Esophagus squamous epithelium (tissue), 5 donors: ENCODE measurements at regions not wholly inside any gene's neighbourhood (a gene's known extent, or its start where the extent isn't known, plus 50 kb on each side); places are given as distances from the start of the nearest gene placed in this dataset.
A peak's percentile ranks its signal among the peaks of the same experiment; 100 is the strongest.

Experiments
- DNase-seq: peaks from one replicate; lab custom pipeline; 2025; lab: John Stamatoyannopoulos, UW
- H3K27ac ChIP-seq, 4 donors: fragments of 200-600 bp; sonication (generic); one replicate each; pipeline ENCODE4 v1.5.1; 2016 to 2019; ENCODE audit warnings: mild to moderate bottlenecking in 1 of 4
- H3K27me3 ChIP-seq, 4 donors: fragments of 200-600 bp; sonication (generic); 1 replicate in 3 of 4; 2 replicates in 1 of 4; pipeline versions ENCODE4 v1.5.1 to v1.6.0; 2017 to 2021; ENCODE audit warnings: antibody characterized with exemption in 1 of 4
- H3K36me3 ChIP-seq, 3 donors: fragments of 200-600 bp; sonication (generic); one replicate each; pipeline ENCODE4 v1.5.1; 2016 to 2019
- H3K4me1 ChIP-seq, 3 donors: fragments of 200-600 bp; sonication (generic); one replicate each; pipeline ENCODE4 v1.5.1; 2017 to 2019
- H3K4me3 ChIP-seq, 4 donors: fragments of 200-600 bp; sonication (generic); 1 replicate in 3 of 4; 2 replicates in 1 of 4; pipeline ENCODE4 v1.5.1; 2016 to 2019; ENCODE audit warnings: mild to moderate bottlenecking in 2 of 4, moderate library complexity in 1 of 4
- H3K9me3 ChIP-seq, 3 donors: fragments of 200-600 bp; sonication (generic); one replicate each; pipeline ENCODE4 v1.5.1; 2016 to 2019
- POLR2A ChIP-seq, 4 donors: fragments of 450-650 bp; IDR thresholded peaks; one replicate each; pipeline ENCODE4 v1.6.1; 2017; ENCODE audit warnings: antibody characterized with exemption in 4 of 4, mild to moderate bottlenecking in 4 of 4, moderate library complexity in 3 of 4
- WGBS, 2 donors: methylation state at CpG; one replicate each; pipeline ENCODE4 v1.1.5; 2018; 5-methylcytosine and 5-hydroxymethylcytosine counted together
- intact Hi-C: fragments of 100-400 bp; cut with DNase I; formaldehyde crosslinking; loops from one replicate; pipeline ENCODE4 v1.15.0; 2022
- TF ChIP-seq, protein P1 (sequence below), 6 experiments: fragments of 450-650 bp in 4 of 6; fragments of 200-600 bp in 2 of 6; sonication (generic) in 2 of 6; IDR thresholded peaks; one replicate each; pipeline ENCODE4 v1.5.1; 2016 to 2019; ENCODE audit warnings: antibody characterized with exemption in 6 of 6, mild to moderate bottlenecking in 4 of 6, moderate library complexity in 4 of 6
- donor health status: DM: yes; HTN: yes; CAD: no.

- H3K4me1 ChIP-seq: peaks cover 6 to 33% (median 17%) of the 10 kb centered on the region in 3 donors
- H3K4me3 ChIP-seq: no peak overlapping the region
- no peaks in the 10 kb centered on the region for H3K36me3 ChIP-seq
- intact Hi-C loops: no loop called here
- no peaks in the 10 kb centered on the region for H3K9me3 ChIP-seq
- no peak for TF ChIP-seq POLR2A (IDR thresholded peaks at IDR 0.05)
- TF ChIP-seq, protein P1, sequence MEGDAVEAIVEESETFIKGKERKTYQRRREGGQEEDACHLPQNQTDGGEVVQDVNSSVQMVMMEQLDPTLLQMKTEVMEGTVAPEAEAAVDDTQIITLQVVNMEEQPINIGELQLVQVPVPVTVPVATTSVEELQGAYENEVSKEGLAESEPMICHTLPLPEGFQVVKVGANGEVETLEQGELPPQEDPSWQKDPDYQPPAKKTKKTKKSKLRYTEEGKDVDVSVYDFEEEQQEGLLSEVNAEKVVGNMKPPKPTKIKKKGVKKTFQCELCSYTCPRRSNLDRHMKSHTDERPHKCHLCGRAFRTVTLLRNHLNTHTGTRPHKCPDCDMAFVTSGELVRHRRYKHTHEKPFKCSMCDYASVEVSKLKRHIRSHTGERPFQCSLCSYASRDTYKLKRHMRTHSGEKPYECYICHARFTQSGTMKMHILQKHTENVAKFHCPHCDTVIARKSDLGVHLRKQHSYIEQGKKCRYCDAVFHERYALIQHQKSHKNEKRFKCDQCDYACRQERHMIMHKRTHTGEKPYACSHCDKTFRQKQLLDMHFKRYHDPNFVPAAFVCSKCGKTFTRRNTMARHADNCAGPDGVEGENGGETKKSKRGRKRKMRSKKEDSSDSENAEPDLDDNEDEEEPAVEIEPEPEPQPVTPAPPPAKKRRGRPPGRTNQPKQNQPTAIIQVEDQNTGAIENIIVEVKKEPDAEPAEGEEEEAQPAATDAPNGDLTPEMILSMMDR (IDR thresholded peaks at IDR 0.05): no peak
- WGBS, 2 donors: 55 to 90% methylated on average over 5 of the region's 5 CpGs
- no peak overlapping the region for H3K27ac ChIP-seq
- no peaks in the 10 kb centered on the region for H3K27me3 ChIP-seq
- DNase-seq: no peak
Observed at GRCh38 chr17:55580596-55581133, 69.4 kb upstream of the SMIM36 start.

DNA sequence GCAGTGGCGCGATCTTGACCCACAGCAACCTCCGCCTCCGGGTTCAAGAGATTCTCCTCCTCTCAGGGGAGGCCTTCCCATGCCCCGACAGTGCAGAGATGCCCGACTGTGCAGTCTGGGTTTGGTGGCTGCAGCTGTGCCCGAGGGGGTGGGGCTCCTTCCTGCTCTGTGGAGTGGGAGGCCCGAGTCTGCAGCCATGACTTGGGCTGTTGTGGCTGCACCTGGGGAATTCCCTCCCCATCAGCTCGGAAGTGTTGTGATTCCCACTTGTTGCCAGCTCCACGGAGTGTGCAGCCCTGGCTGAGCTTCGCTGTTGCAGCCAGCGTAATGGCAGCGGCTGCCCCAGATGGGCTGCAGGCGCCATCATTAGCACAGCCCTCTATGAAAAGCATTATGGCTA lies 66.4 kb upstream of the SMIM36 start:
- 45 to 86% methylated on average over 5 of the region's 14 CpGs for WGBS, 2 donors

GRCh38 chr17:55576996-55577586 lies 65.8 kb upstream of the SMIM36 start:
- no peaks in the 10 kb centered on the region for H3K36me3 ChIP-seq
- 14 to 29% methylated on average over 9 of the region's 9 CpGs for WGBS, 2 donors
- H3K27me3 ChIP-seq: no peaks in the 10 kb centered on the region
- H3K4me3 ChIP-seq: peak overlapping the region in 3 of 4 donors; percentile 14 to 57 (median 27)
- peaks cover 0 to 20% (median 12%) of the 10 kb centered on the region in 3 donors for H3K4me1 ChIP-seq
- no peak for DNase-seq
- H3K27ac ChIP-seq: peak overlapping the region; percentile 51 to 87 (median 80)
- intact Hi-C loops: no loop called here
- H3K9me3 ChIP-seq: no peaks in the 10 kb centered on the region
- TF ChIP-seq, protein P1 (IDR thresholded peaks at IDR 0.05): no peak
- TF ChIP-seq POLR2A (IDR thresholded peaks at IDR 0.05): no peak

More for the DNA sequence above, 66.4 kb upstream of the SMIM36 start:
- Histone ChIP-seq H3K27me3 (no peaks in the 10 kb centered on the region), H3K27ac (peak overlapping the region in 3 of 4 donors; percentile 76 to 87 (median 84)), H3K36me3 (no peaks in the 10 kb centered on the region), H3K4me3 (peak overlapping the region in 3 of 4 donors; percentile 14 to 57 (median 27)), H3K9me3 (no peaks in the 10 kb centered on the region), H3K4me1 (peaks cover 0 to 20% (median 12%) of the 10 kb centered on the region in 3 donors)
- DNase-seq: no peak
- no peak for TF ChIP-seq POLR2A (IDR thresholded peaks at IDR 0.05)
- TF ChIP-seq, protein P1 (IDR thresholded peaks at IDR 0.05): no peak
- intact Hi-C loops: no loop called here

GRCh38 chr17:55576237-55576995 lies 65.2 kb upstream of the SMIM36 start:
- TF ChIP-seq, protein P1 (IDR thresholded peaks at IDR 0.05): no peak
- TF ChIP-seq POLR2A (IDR thresholded peaks at IDR 0.05): no peak
- Histone ChIP-seq H3K36me3 (no peaks in the 10 kb centered on the region), H3K27me3 (no peaks in the 10 kb centered on the region), H3K27ac (peak overlapping the region; percentile 51 to 87 (median 80)), H3K4me3 (peak overlapping the region in 3 of 4 donors; percentile 14 to 57 (median 27)), H3K4me1 (peaks cover 0 to 20% (median 12%) of the 10 kb centered on the region in 3 donors), H3K9me3 (no peaks in the 10 kb centered on the region)
- 31 to 50% methylated on average over 8 of the region's 8 CpGs for WGBS, 2 donors
- no peak for DNase-seq
- intact Hi-C loops: no loop called here
